ENCODE measurements at regions not wholly inside any gene's neighbourhood (a gene's known extent, or its start where the extent isn't known, plus 50 kb on each side); places are given as distances from the start of the nearest gene placed in this dataset.

DNA sequence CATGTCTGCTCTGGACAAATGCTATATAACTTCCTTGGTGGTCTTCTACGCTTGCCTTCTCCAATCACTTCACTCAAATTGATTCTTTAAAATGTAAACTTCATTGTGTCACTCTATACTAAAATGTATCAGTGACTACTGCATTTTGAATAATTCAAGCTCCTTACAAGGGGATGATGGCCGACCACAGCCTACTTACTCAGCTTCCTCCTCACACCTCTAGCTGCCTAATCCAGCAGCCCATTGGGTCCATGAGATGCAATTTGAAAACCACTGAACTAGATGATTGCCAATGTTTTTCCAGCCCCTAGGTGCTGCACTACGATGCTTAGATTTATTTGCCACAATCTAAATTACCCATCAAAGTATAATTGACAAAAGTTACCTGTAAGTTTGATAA, 120.7 kb downstream of the CTAGE1 start:
- no peak for TF ChIP-seq EZH2 (IDR thresholded peaks at IDR 0.05; ENCODE audit: borderline replicate concordance, low read length)
- TF ChIP-seq, protein P1, sequence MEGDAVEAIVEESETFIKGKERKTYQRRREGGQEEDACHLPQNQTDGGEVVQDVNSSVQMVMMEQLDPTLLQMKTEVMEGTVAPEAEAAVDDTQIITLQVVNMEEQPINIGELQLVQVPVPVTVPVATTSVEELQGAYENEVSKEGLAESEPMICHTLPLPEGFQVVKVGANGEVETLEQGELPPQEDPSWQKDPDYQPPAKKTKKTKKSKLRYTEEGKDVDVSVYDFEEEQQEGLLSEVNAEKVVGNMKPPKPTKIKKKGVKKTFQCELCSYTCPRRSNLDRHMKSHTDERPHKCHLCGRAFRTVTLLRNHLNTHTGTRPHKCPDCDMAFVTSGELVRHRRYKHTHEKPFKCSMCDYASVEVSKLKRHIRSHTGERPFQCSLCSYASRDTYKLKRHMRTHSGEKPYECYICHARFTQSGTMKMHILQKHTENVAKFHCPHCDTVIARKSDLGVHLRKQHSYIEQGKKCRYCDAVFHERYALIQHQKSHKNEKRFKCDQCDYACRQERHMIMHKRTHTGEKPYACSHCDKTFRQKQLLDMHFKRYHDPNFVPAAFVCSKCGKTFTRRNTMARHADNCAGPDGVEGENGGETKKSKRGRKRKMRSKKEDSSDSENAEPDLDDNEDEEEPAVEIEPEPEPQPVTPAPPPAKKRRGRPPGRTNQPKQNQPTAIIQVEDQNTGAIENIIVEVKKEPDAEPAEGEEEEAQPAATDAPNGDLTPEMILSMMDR (IDR thresholded peaks at IDR 0.05; ENCODE audit: low read length) = no peak

All from OCI-LY1 (cell line).